Right ventricle myocardium superior (tissue), 1 donor: ENCODE measurements at regions not wholly inside any gene's neighbourhood (a gene's known extent, or its start where the extent isn't known, plus 50 kb on each side); places are given as distances from the start of the nearest gene placed in this dataset.
A peak's percentile ranks its signal among the peaks of the same experiment; 100 is the strongest.
"Not testable (repeated sequence)": the region's sequence is repeated elsewhere in the genome, so short reads cannot be mapped to it uniquely, and the experiment has no call there.

Experiments
- ATAC-seq: fragments of 200-7000 bp; cut with Tn5 transposase; one replicate; pipeline ENCODE4 v1.9.1; 2020; ENCODE audit warnings: mild to moderate bottlenecking; ENCODE audit not compliant: poor library complexity
- DNase-seq: peaks from one replicate; pipeline ENCODE4 v3.0.0-alpha.2; 2020
- intact Hi-C: fragments of 100-400 bp; cut with DNase I; formaldehyde crosslinking; loops from one replicate; pipeline ENCODE4 v1.11.2; 2022
- donor health status: DM: no; HTN: yes; CAD: no; lungs with severe emphysema.

DNA sequence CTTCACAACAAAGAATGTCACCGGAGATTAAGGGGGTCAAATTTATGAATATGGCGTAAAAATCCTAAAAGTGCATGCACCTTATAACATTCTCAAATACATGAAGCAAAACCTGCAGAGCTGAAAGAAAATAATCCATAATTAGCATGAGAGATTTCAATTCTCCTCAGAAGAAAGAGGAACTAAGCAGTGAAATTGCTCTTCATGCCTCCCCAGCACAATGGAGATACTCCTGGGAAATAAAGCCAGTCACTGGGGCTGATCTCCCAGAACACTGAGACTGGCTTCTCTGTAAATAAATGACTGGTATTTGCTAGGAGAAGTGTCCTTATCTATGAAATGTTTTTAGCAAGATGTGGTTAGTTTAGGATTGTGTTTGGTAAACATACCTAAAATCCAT lies 68.1 kb downstream of the GOLGA6L6 start:
- DNase-seq, intact Hi-C loops, ATAC-seq: not testable (repeated sequence)

DNA sequence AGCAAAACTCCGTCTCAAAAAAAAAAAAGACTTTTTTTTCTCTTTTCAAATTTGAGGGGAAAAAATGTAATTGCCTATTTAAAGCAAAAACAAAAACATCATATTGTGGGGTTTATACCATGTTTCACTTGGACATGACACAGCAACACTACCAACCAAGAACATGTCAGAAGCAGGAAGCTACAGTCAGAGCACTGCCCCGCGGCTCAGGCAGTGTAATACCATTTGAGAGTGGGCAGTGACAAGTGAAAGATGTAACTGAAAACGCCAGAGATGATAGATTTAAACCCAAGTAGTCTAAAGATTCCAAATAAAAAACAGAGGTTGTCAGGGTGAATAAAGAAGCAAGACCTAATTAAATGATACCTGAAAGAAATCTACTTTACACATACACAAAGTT lies 68.6 kb downstream of the GOLGA6L6 start:
- intact Hi-C loops, DNase-seq, ATAC-seq: not testable (repeated sequence)

DNA sequence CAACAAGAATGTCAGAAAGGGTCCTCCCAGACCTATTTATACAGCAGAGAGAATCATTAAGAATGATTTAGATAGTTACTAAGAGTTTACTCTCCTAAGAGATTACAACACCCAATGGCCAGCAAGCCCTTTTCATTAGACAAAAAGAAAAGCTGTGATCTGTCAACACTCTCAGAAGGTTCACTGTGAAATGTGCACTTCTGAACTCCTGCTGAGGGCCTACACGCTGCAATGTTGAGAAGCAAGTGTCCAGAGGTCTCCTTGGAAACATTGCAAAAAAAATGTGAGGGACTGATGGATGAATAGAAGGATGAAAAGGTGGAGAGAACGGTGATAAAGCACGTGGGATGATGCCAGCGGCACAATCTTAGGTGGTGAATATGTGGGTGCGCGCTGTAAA lies 70.8 kb downstream of the GOLGA6L6 start:
- intact Hi-C loops: not testable (repeated sequence)
- ATAC-seq: peak; percentile 62

DNA sequence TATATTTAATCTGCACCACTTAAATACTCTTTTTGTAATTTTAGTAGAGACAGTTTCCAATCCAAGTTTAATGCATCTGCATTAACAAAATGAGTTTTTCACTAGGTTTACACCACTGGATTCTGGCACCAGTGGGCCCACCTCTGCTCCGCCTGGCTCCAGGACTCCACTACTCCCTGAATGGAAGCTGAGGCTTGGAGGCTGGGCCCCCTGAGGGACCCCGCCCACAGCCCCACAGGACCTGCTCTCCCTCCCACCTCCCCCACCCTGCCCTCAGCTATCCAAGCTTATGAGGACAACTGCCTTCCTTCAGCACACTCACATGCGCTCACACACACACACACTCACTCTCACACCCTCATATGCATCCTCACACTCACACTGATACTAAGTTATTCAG lies 100.5 kb downstream of the GOLGA6L6 start:
- ATAC-seq, DNase-seq, intact Hi-C loops: not testable (repeated sequence)

More for the DNA sequence above, 70.8 kb downstream of the GOLGA6L6 start:
- DNase-seq: not testable (repeated sequence)

DNA sequence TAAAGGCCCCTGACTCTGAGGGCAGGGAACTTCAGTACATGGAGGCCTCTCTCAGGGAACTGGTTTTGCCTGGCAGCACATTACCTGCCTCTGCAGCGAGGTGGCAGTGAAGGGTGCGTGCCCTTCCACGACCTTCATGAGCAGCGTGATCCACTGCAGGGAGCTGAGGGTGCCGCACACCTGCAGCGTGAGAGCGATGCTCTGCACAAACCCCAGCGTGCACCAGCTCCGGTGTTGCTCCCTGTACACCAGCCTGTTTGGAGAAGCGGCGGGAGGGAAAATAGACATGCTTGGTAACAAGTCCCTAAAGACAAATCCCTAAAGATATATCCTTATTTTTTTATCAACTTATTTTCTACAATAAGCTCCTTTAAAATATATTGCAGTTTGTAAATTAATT lies 101.2 kb downstream of the GOLGA6L6 start:
- DNase-seq, intact Hi-C loops, ATAC-seq: not testable (repeated sequence)

DNA sequence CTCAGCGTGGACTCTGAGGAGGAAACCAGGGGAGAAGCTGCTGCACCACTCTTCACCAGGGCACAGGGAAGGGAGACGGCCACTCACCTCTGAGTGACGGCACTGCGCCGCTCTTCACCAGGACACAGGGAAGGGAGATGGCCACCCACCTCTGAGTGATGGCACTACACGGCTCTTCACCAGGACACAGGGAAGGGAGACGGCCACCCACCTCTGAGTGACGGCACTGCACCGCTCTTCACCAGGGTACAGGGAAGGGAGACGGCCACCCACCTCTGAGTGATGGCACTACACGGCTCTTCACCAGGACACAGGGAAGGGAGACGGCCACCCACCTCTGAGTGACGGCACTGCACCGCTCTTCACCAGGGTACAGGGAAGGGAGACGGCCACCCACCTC lies 102.5 kb downstream of the GOLGA6L6 start:
- ATAC-seq, intact Hi-C loops: not testable (repeated sequence)

DNA sequence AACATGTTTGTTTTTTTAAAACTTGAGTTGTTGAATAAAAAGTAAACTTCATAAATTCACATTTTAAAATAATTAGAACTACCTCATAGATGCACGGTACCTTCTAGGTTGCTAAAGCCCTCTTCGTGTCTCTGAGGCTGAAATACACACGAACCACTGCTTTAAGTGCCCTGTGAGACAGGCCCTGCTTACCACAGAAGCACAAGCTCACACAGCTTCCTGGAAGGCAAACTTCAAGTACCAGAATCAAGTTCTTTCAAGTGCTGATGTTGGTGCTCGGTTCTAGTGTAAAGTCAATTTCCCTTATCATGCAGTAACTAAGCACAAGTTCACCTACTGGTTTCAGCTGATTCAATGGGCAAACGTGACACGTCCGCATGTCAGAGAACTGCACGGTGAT lies 103.3 kb downstream of the GOLGA6L6 start:
- DNase-seq, intact Hi-C loops, ATAC-seq: not testable (repeated sequence)

More for the DNA sequence above, 102.5 kb downstream of the GOLGA6L6 start:
- DNase-seq: not testable (repeated sequence)

DNA sequence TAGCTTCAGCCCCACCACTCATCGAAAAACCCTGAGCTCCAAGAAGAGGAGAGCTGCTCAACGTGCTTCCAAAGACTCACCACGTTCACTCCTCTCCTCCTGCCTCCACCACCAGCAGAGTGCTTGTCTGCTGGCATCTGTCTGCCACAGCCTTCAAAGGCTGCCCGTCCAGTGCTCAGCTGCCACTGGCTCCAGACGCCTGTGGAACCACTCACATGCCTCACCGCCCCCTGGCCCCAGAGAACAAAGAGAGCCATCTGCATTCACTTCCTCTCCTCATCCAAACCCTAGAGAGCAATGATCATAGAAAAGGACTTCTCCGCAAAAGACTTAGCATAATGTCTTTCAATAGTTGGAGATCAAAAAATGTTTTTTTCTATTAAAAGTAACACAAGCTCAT lies 108.1 kb downstream of the GOLGA6L6 start:
- intact Hi-C loops, DNase-seq, ATAC-seq: not testable (repeated sequence)

DNA sequence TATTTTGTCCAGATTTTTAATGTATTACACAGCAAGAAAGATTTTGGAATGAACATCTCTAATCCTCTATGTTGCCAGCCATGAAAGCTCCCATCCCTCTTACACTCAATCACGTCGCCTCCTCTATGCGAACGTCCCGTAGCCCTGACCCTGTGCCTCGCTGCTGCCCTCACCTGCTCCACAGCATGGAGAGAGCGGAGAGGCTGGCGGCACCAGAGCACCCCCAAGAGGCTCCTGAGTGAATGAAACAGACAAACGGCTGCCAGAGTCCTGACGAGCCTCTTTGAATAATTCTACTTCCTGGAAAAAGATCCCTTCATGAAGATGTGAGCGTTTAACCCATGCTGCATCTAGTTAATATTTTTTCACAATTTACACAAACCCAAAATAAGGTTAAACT lies 111.1 kb downstream of the GOLGA6L6 start:
- DNase-seq, intact Hi-C loops: not testable (repeated sequence)
- peak; percentile 68 for ATAC-seq

DNA sequence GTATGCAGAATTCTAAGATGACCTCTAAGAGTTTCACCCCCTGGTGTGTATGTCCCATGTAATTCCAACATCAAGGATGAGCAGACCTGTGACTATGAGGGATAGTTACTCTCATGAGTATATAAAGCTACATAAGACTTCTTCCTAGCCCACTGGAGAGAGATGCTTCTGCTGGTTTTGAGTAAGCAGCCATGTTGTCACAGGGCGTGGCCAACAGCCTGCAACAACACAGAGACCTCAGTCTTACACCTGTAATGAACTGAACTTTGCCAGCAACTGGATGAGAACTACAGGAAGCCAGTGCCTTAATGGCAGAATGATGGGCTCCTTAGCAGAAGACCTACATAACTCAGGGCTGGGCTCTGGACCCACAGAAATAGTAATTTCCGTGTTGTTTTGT lies 120.9 kb downstream of the GOLGA6L6 start:
- ATAC-seq: peak; percentile 20
- not testable (repeated sequence) for DNase-seq

DNA sequence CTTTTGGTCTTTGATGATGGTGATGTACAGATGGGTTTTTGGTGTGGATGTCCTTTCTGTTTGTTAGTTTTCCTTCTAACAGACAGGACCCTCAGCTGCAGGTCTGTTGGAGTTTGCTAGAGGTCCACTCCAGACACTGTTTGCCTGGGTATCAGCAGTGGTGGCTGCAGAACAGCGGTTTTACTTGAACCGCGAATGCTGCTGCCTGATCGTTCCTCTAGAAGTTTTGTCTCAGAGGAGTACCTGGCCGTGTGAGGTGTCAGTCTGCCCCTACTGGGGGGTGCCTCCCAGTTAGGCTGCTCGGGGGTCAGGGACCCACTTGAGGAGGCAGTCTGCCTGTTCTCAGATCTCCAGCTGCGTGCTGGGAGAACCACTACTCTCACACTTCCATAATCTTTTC lies 125.0 kb downstream of the GOLGA6L6 start:
- peak; percentile 34 for DNase-seq
- ATAC-seq, intact Hi-C loops: not testable (repeated sequence)

More for the DNA sequence above, 120.9 kb downstream of the GOLGA6L6 start:
- intact Hi-C loops: not testable (repeated sequence)

DNA sequence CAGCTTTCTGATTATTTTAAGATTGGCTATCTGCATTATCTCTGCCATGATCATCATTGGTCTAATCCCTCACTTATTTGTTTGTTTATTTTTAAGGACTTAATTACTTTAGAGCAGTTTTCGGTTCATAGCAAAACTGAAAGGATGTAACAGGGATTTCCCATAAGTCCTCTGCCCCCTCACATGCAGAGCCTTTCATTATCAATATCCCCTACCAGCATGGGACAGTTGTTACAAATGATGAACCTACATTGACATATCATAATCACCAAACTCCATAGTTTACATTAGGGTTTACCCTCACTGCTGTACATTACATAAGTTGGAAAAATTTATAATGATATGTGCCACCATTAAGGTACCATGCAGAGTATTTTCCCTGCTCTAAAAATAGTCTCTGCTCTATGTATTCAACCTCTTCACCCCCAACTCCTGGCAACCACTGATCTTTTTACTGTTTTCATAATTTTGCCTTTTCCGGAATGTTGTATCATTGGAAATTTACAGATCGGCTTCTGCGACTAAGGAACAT lies 131.9 kb downstream of the GOLGA6L6 start:
- intact Hi-C loops, DNase-seq, ATAC-seq: not testable (repeated sequence)

DNA sequence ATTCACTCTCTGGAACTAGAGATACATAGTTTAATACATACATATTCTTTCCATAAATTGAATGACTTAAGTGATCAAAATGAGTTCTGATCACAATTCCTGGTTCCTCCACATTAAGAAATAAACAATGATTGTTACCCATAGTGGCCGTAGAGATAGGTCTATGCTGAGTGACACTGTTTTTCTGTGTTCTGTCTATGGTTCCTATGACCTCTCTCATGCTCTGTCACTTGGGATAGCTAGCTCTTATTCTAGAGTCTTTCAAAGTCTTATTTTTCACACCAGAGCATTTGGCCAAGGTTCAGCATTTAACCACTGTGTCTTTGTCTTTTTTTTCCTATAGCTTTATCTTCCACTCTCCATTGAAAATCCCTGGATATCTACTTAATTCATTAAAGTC lies 132.4 kb downstream of the GOLGA6L6 start:
- ATAC-seq (peak; percentile 41), DNase-seq (no peak)
- intact Hi-C loops: no loop called here

DNA sequence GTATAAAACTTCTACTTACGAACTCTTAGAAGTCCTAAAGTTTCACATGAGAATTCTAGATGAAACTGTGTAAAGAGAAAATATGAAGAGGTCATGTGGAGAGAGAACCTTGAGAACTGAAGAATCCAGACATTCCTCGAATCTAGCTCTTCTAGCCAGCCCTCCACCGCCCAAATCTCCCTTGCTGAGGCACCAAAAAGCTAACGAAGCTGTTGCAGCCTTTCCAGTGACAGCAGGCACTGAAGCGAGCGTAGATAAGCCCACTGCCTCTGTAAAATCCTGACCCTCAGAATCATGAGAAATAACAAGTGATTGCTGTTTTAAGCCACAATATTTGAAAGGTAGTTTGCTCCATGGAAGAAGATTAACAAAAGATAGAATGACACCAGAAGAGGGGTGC lies 134.0 kb downstream of the GOLGA6L6 start:
- DNase-seq (no peak), ATAC-seq (no peak)
- intact Hi-C loops: no loop called here

DNA sequence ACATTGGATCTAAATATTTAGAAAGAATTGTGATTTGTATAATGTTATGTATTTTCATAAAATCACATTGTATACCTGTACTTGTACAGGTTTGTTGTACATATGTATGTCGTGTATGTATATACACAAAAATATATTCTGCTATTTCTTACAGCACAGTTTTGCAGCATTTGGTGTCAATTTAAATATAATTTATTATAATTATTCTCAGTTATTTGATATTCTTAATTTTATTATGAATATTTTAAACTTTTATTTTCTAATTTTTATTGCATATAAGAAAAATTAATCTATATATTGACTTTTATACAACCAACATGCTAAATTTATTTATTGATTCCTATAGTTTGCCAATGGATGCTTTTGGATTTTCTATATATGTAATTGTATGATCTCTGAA lies 137.0 kb downstream of the GOLGA6L6 start:
- ATAC-seq, DNase-seq, intact Hi-C loops: not testable (repeated sequence)

DNA sequence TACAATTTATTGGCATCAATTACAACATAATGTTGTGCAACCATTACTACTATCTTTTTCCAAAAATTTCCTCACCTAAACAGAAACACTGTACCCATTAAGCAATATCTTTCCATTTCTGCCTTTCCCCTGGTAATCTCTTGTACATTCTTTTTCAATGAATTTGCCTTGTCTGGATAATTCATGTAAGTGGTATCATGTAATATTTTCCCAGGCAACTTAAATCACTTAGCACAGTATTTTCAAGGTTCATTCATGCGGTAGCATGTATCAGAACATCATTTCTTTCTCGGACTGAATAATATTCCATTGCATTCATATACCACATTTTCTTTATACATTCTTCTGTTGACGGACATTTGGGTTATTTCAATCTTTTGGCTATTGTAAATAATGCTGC lies 139.0 kb downstream of the GOLGA6L6 start:
- intact Hi-C loops, ATAC-seq, DNase-seq: not testable (repeated sequence)

DNA sequence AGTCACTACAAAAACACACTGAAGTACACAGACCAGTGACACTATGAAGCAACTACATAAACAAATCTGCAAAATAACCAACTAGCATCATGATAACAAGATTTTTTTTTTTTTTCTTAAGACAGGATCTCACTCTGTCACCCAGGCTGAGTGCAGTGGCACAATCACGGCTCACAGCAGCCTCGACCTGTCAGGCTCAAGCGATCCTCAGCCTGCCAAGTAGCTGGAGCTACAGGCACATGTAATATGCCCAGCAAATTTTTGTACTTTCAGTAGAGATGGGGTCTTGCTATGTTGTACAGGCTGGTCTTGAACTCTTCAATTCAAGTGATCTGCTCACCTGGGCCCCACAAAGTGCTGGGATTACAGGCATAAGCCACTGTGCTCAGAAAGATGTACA lies 140.5 kb downstream of the GOLGA6L6 start:
- intact Hi-C loops, ATAC-seq: not testable (repeated sequence)
- peak; percentile 38 for DNase-seq

DNA sequence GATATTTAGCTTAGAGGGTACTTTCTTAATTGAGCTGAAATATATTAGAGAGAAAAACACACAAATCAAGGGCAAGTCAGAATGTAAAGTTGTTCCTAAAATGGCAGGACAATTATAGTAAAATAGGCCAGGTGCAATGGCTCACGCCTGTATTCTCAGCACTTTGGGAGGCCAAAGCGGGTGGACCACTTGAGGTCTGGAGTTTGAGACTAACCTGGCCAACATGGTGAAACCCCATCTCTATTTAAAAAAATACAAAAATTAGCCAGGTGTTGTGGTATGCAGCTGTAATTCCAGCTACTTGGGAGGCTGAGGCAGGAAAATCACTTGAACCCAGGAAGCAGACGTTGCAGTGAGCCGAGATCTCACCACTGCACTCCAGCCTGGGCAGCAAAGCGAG lies 142.9 kb downstream of the GOLGA6L6 start:
- ATAC-seq, DNase-seq, intact Hi-C loops: not testable (repeated sequence)

DNA sequence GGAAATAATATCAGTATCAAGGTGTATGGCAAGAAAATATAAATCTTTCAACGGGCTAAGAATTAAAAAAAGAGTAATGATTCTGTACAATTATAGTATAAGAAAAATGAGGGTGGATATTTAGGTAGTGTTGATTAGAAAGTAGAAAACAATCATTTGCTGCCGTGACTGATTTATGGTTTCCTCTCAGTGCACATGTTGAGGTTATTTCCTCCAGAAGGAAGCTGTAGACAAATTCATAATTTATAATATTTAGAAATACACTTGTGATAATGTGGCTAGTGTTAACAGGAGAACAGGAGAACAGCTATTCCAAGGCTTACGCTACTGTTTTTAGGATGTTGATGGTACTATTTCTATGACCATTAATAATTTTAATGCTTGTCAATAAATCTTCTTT lies 153.4 kb downstream of the GOLGA6L6 start:
- ATAC-seq, DNase-seq, intact Hi-C loops: not testable (repeated sequence)

DNA sequence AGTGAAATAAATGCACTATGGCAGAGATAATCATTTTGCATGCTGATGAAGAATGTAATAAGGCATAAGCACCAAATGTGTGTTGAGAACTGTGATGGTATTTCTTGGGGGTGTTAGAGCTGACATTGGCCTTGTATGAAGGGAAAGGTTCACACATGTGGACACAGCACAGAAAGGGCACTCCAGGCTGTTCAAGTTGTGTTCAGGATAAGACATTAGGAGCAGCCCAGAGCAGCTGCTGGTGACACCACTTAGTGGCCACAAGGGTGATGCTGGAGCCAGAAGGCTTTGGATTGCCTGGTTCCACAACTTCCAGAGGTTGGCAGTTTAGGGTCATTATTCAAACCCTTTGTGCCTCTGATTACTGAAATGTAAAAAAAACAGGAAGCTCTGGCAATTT lies 155.4 kb downstream of the GOLGA6L6 start:
- DNase-seq (peak; percentile 31), ATAC-seq (peak; percentile 35)
- intact Hi-C loops: no loop called here
